T-helper 2 cell treated with Interferon-gamma antibody and Interleukin-4, amounts not matched to agents 100 ng/mL and 5 ng/mL, for 36 hours (primary cell): ENCODE measurements at regions not wholly inside any gene's neighbourhood (a gene's known extent, or its start where the extent isn't known, plus 50 kb on each side); places are given as distances from the start of the nearest gene placed in this dataset.
"Not testable (repeated sequence)": the region's sequence is repeated elsewhere in the genome, so short reads cannot be mapped to it uniquely, and the experiment has no call there.

Experiments used
- intact Hi-C: fragments of 100-400 bp; cut with micrococcal nuclease; formaldehyde crosslinking; loops from one replicate; pipeline ENCODE4 v1.15.1; 2023

GRCh38 chr20:39713076-39713840 is 751.1 kb downstream of the DHX35 start:
- intact Hi-C loops = no loop called here

GRCh38 chr20:39706184-39706663 is 744.1 kb downstream of the DHX35 start:
- intact Hi-C loops = no loop called here

GRCh38 chr20:39705032-39705431 is 742.9 kb downstream of the DHX35 start:
- intact Hi-C loops = no loop called here

GRCh38 chr20:39703357-39703756 is 741.2 kb downstream of the DHX35 start:
- intact Hi-C loops = not testable (repeated sequence)

- intact Hi-C loops = no loop called here
Observed at GRCh38 chr20:39702701-39703349, 740.7 kb downstream of the DHX35 start.

GRCh38 chr20:39700528-39700927 is 738.4 kb downstream of the DHX35 start:
- intact Hi-C loops = no loop called here

GRCh38 chr20:39699166-39699725 is 737.1 kb downstream of the DHX35 start:
- intact Hi-C loops = no loop called here

- intact Hi-C loops = no loop called here
Observed at GRCh38 chr20:39698752-39699151, 736.6 kb downstream of the DHX35 start.

GRCh38 chr20:39691151-39691862 is 729.2 kb downstream of the DHX35 start:
- intact Hi-C loops = no loop called here

- intact Hi-C loops = no loop called here
Observed at GRCh38 chr20:39676857-39677391, 714.8 kb downstream of the DHX35 start.

GRCh38 chr20:39676241-39676640 is 714.1 kb downstream of the DHX35 start:
- intact Hi-C loops = no loop called here

GRCh38 chr20:39674842-39675241 is 712.7 kb downstream of the DHX35 start:
- intact Hi-C loops = no loop called here

GRCh38 chr20:39670988-39671387 is 708.8 kb downstream of the DHX35 start:
- intact Hi-C loops = no loop called here

- intact Hi-C loops = no loop called here
Observed at GRCh38 chr20:39669659-39670058, 707.5 kb downstream of the DHX35 start.

GRCh38 chr20:39668038-39668437 is 705.9 kb downstream of the DHX35 start:
- intact Hi-C loops = no loop called here

- intact Hi-C loops = no loop called here
Observed at GRCh38 chr20:39661833-39662232, 699.7 kb downstream of the DHX35 start.

- intact Hi-C loops = no loop called here
Observed at GRCh38 chr20:39660965-39661364, 698.8 kb downstream of the DHX35 start.

GRCh38 chr20:39660226-39660625 is 698.1 kb downstream of the DHX35 start:
- intact Hi-C loops = no loop called here

- intact Hi-C loops = no loop called here
Observed at GRCh38 chr20:39658662-39659409, 696.7 kb downstream of the DHX35 start.

GRCh38 chr20:39654171-39654570 is 692.0 kb downstream of the DHX35 start:
- intact Hi-C loops = no loop called here
